ENCODE measurements at regions not wholly inside any gene's neighbourhood (a gene's known extent, or its start where the extent isn't known, plus 50 kb on each side); places are given as distances from the start of the nearest gene placed in this dataset.
A peak's percentile ranks its signal among the peaks of the same experiment; 100 is the strongest.

DNA sequence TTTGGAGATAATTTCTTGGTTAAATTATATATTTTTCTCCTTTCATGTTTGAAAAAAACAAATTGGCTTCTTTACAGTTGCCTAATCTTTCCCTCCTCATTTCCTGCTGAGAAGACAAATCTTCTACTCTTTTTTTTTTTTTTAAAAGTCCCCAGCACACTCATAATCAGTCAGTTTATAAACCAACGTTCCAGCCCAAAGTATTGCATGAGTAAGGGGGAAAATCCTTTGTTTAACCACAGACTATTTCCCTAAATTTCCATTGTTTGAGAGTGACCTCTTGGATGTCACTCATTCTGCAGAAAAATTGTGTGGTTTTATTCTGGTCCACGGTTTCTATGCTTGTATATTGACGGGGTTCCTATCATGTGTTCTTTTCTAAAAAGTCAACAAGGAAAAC, 55.1 kb upstream of the TLR4 start:
- Histone ChIP-seq H3K36me3 (replicated peaks; ENCODE audit: insufficient read depth, low read depth) (no peaks in the 10 kb centered on the region), H2AFZ (no peak overlapping the region), H3K4me1 (ENCODE audit: insufficient read depth) (no peaks in the 10 kb centered on the region), H4K20me1 (ENCODE audit: insufficient read depth, poor library complexity, severe bottlenecking) (no peaks in the 10 kb centered on the region), H3K27me3 (peaks cover 4% of the 10 kb centered on the region), H3K9me3 (ENCODE audit: low read depth) (no peaks in the 10 kb centered on the region), H3K4me2 (no peak overlapping the region), H3K4me3 (no peak overlapping the region), H3K79me2 (no peaks in the 10 kb centered on the region), H3K9me2 (replicated peaks; ENCODE audit: insufficient read depth) (no peaks in the 10 kb centered on the region), H3K27ac (no peak overlapping the region)
- TF ChIP-seq EZH2 (IDR thresholded peaks at IDR 0.05; ENCODE audit: borderline replicate concordance), result no peak
- TF ChIP-seq, protein P1, sequence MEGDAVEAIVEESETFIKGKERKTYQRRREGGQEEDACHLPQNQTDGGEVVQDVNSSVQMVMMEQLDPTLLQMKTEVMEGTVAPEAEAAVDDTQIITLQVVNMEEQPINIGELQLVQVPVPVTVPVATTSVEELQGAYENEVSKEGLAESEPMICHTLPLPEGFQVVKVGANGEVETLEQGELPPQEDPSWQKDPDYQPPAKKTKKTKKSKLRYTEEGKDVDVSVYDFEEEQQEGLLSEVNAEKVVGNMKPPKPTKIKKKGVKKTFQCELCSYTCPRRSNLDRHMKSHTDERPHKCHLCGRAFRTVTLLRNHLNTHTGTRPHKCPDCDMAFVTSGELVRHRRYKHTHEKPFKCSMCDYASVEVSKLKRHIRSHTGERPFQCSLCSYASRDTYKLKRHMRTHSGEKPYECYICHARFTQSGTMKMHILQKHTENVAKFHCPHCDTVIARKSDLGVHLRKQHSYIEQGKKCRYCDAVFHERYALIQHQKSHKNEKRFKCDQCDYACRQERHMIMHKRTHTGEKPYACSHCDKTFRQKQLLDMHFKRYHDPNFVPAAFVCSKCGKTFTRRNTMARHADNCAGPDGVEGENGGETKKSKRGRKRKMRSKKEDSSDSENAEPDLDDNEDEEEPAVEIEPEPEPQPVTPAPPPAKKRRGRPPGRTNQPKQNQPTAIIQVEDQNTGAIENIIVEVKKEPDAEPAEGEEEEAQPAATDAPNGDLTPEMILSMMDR (IDR thresholded peaks at IDR 0.05; ENCODE audit: poor library complexity), result no peak
- no peak for TF ChIP-seq EZH2phosphoT487 (IDR thresholded peaks at IDR 0.05; ENCODE audit: low read depth, severe bottlenecking, unreplicated experiment)
- 70% methylated on average over 3 of the region's 3 CpGs for WGBS (ENCODE audit: low lambda C conversion rate, missing lambda C conversion rate)
- DNase-seq (ENCODE audit: low spot score), result no peak

DNA sequence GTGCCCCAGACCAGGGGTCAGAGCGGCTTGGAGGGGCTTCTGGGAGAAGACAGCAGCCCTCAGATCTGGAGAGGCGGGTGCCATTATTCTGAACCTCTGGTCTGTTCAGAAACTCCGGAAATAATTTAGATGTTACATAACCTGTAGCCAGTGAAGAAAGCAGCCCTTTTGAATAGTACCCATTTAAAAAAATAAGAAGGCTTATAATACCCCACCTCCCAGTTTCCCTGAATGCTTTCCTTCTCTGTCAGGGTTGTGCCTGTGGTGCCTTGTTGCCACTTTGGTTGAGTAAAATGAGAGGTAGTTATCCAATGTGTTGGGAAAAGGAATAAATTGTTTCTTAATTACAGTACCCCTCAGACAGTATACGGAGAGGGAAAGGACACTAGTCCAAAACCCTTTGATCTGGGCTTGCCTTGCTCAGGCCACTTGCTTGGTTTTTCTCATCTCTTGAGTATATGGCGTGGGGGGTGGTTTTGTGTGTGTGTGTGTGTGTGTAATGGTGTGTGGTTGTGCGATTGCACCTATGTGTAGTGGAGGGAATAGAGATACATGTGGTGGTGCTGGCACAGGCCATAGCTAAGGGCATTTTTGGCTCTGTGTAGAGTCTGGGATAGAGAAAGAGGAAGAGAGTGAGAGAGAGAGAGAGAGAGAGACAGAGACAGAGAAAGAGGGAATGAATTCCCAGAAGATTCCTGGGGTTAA, 59.1 kb upstream of the TLR4 start:
- H3K9me2 ChIP-seq (replicated peaks; ENCODE audit: insufficient read depth), result no peaks in the 10 kb centered on the region
- no peak overlapping the region for H3K4me3 ChIP-seq
- no peaks in the 10 kb centered on the region for H4K20me1 ChIP-seq (ENCODE audit: insufficient read depth, poor library complexity, severe bottlenecking)
- no peaks in the 10 kb centered on the region for H3K79me2 ChIP-seq
- H2AFZ ChIP-seq, result no peak overlapping the region
- TF ChIP-seq, protein P1 (IDR thresholded peaks at IDR 0.05; ENCODE audit: poor library complexity), result no peak
- TF ChIP-seq EZH2 (IDR thresholded peaks at IDR 0.05; ENCODE audit: borderline replicate concordance), result no peak
- no peak for TF ChIP-seq EZH2phosphoT487 (IDR thresholded peaks at IDR 0.05; ENCODE audit: low read depth, severe bottlenecking, unreplicated experiment)
- DNase-seq (ENCODE audit: low spot score), result no peak
- H3K4me1 ChIP-seq (ENCODE audit: insufficient read depth), result no peaks in the 10 kb centered on the region
- no peaks in the 10 kb centered on the region for H3K9me3 ChIP-seq (ENCODE audit: low read depth)
- WGBS (ENCODE audit: low lambda C conversion rate, missing lambda C conversion rate), result 46% methylated on average over 6 of the region's 6 CpGs
- H3K27ac ChIP-seq, result no peak overlapping the region
- H3K4me2 ChIP-seq, result peak overlapping the region; percentile 62
- H3K36me3 ChIP-seq (replicated peaks; ENCODE audit: insufficient read depth, low read depth), result no peaks in the 10 kb centered on the region
- peaks cover under 1% of the 10 kb centered on the region for H3K27me3 ChIP-seq

DNA sequence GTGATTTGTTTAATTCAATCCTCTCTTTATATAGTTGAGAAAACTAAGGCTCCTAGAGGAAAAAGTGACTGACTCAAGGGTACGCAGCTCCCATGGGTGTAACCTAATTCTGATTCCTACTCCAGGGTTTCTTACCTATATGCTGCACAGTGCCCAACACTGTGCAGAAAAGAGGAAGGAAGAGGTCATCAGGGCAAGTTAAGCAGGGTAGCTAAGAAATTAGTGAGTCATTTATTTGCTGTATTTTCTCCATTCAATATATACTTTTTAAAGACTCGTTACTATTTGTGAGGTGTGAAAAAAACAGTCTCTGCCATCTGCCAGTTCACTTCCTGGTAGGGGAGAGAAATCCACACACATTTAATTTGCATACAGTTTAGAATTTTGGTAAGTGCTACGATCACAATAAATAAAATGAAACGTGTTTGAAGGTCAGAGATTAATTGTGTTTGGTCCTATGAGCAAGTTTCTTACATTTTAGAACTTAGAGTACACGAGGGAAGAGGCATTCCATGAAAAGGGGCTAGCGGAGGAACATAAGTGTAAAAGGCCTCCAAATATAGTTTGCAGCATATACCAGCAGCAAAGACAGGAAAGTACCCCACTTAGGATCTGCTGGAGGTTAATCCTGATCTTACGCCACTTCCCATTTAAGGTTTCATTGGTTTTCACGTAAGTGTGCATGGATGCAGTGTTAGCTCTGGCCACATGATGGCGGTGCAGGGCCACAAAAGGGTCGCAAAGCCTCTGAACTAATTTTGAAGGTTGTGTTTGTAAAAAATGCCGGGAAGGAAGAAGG, 59.9 kb upstream of the TLR4 start:
- H3K9me3 ChIP-seq (ENCODE audit: low read depth), result no peaks in the 10 kb centered on the region
- H3K27ac ChIP-seq, result no peak overlapping the region
- WGBS (ENCODE audit: low lambda C conversion rate, missing lambda C conversion rate), result 31% methylated on average over 11 of the region's 11 CpGs
- no peak overlapping the region for H2AFZ ChIP-seq
- no peaks in the 10 kb centered on the region for H3K36me3 ChIP-seq (replicated peaks; ENCODE audit: insufficient read depth, low read depth)
- H3K9me2 ChIP-seq (replicated peaks; ENCODE audit: insufficient read depth), result no peaks in the 10 kb centered on the region
- TF ChIP-seq, protein P1 (IDR thresholded peaks at IDR 0.05; ENCODE audit: poor library complexity), result peak; percentile 97
- TF ChIP-seq EZH2phosphoT487 (IDR thresholded peaks at IDR 0.05; ENCODE audit: low read depth, severe bottlenecking, unreplicated experiment) (no peak), EZH2 (IDR thresholded peaks at IDR 0.05; ENCODE audit: borderline replicate concordance) (no peak)
- H4K20me1 ChIP-seq (ENCODE audit: insufficient read depth, poor library complexity, severe bottlenecking), result no peaks in the 10 kb centered on the region
- H3K4me1 ChIP-seq (ENCODE audit: insufficient read depth), result no peaks in the 10 kb centered on the region
- no peaks in the 10 kb centered on the region for H3K27me3 ChIP-seq
- H3K4me3 ChIP-seq, result no peak overlapping the region
- peak overlapping the region; percentile 62 for H3K4me2 ChIP-seq
- DNase-seq (ENCODE audit: low spot score), result peak; percentile 74
- H3K79me2 ChIP-seq, result no peaks in the 10 kb centered on the region

Data from hepatocyte (in vitro differentiated cells).